Breast epithelium (tissue), 4 donors: ENCODE measurements at regions not wholly inside any gene's neighbourhood (a gene's known extent, or its start where the extent isn't known, plus 50 kb on each side); places are given as distances from the start of the nearest gene placed in this dataset.
A peak's percentile ranks its signal among the peaks of the same experiment; 100 is the strongest.

Experiments
- DNase-seq, 2 donors: peaks; one replicate each; pipeline ENCODE4 v3.0.0-alpha.2; 2019; ENCODE audit warnings: low spot score in 2 of 2
- H3K27ac ChIP-seq, 2 donors: fragments of 200-600 bp; sonication (generic) in 1 of 2; one replicate each; pipeline ENCODE4 v1.5.1; 2016 to 2019; ENCODE audit warnings: mild to moderate bottlenecking in 1 of 2
- H3K27me3 ChIP-seq, 2 donors: fragments of 200-600 bp; sonication (generic) in 1 of 2; one replicate each; pipeline versions ENCODE4 v1.5.1 to v1.6.0; 2017 to 2019; ENCODE audit warnings: control low read depth in 1 of 2, mild to moderate bottlenecking in 1 of 2
- H3K36me3 ChIP-seq: fragments of 200-600 bp; one replicate; pipeline ENCODE4 v1.5.1; 2019
- H3K4me1 ChIP-seq, 2 donors: fragments of 200-600 bp; sonication (generic); one replicate each; pipeline ENCODE4 v1.5.1; 2016 to 2019; ENCODE audit warnings: control low read depth in 1 of 2
- H3K4me3 ChIP-seq, 3 donors: fragments of 200-600 bp; sonication (generic); 1 replicate in 2 of 3; 2 replicates in 1 of 3; pipeline ENCODE4 v1.5.1; 2016 to 2019; ENCODE audit warnings: mild to moderate bottlenecking in 3 of 3, moderate library complexity in 2 of 3
- H3K9me3 ChIP-seq, 2 donors: fragments of 200-600 bp; sonication (generic) in 1 of 2; one replicate each; pipeline ENCODE4 v1.5.1; 2016 to 2019; ENCODE audit warnings: control low read depth in 1 of 2
- POLR2A ChIP-seq: fragments of 450-650 bp; IDR thresholded peaks from one replicate; pipeline ENCODE4 v1.6.1; 2016; ENCODE audit warnings: antibody characterized with exemption, mild to moderate bottlenecking, moderate library complexity
- POLR2AphosphoS5 ChIP-seq, 3 donors: sonication (generic); formaldehyde crosslinking; IDR thresholded peaks; one replicate each; pipeline ENCODE4 v1.6.1; 2017; ENCODE audit warnings: antibody characterized with exemption in 3 of 3
- intact Hi-C: fragments of 100-400 bp; cut with DNase I; formaldehyde crosslinking; loops from one replicate; pipeline ENCODE4 v1.15.1; 2023; ENCODE audit warnings: low total_unique reads
- TF ChIP-seq, protein P1 (sequence below), 3 donors: fragments of 450-650 bp; IDR thresholded peaks; one replicate each; pipeline ENCODE4 v1.5.1; 2016 to 2017; ENCODE audit warnings: antibody characterized with exemption in 3 of 3, mild to moderate bottlenecking in 3 of 3, moderate library complexity in 3 of 3

DNA sequence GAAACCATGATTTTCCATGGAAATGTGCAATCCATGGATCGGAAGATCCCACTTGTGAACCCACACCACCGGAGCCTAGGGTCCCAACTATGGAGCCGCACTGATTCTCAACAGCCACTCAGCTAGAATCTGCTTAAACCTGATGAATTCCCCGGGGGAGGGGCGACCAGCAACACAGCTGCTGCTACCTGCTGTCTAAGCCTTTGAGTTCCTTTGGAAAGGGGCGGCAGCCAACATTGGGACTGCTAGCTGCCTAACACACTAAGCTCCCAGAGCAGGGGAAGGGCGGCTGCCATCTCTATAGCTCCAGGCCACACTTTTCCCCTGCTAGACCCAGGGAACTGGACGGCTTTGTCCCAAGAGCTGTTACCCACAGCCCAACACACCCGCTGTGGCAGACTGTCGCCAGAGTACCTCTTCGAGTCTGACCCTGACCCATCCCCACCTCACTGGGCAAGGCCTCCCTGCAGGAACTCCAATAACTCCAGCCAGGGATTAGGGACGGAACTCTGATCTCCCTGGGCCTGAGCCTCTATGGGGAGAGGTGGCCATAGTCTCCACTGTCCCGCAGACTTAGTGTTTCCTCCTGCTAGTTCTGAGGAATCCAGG is 205.8 kb upstream of the SLC16A7 start:
- Histone ChIP-seq H3K9me3 (no peaks in the 10 kb centered on the region), H3K4me3 (no peak overlapping the region), H3K27ac (no peak overlapping the region), H3K4me1 (no peaks in the 10 kb centered on the region), H3K27me3 (no peaks in the 10 kb centered on the region), H3K36me3 (no peaks in the 10 kb centered on the region)
- TF ChIP-seq POLR2A (no peak), POLR2AphosphoS5 (IDR thresholded peaks at IDR 0.05) (no peak)
- TF ChIP-seq, protein P1, sequence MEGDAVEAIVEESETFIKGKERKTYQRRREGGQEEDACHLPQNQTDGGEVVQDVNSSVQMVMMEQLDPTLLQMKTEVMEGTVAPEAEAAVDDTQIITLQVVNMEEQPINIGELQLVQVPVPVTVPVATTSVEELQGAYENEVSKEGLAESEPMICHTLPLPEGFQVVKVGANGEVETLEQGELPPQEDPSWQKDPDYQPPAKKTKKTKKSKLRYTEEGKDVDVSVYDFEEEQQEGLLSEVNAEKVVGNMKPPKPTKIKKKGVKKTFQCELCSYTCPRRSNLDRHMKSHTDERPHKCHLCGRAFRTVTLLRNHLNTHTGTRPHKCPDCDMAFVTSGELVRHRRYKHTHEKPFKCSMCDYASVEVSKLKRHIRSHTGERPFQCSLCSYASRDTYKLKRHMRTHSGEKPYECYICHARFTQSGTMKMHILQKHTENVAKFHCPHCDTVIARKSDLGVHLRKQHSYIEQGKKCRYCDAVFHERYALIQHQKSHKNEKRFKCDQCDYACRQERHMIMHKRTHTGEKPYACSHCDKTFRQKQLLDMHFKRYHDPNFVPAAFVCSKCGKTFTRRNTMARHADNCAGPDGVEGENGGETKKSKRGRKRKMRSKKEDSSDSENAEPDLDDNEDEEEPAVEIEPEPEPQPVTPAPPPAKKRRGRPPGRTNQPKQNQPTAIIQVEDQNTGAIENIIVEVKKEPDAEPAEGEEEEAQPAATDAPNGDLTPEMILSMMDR (IDR thresholded peaks at IDR 0.05) = no peak
- intact Hi-C loops = no loop called here
- DNase-seq = no peak

DNA sequence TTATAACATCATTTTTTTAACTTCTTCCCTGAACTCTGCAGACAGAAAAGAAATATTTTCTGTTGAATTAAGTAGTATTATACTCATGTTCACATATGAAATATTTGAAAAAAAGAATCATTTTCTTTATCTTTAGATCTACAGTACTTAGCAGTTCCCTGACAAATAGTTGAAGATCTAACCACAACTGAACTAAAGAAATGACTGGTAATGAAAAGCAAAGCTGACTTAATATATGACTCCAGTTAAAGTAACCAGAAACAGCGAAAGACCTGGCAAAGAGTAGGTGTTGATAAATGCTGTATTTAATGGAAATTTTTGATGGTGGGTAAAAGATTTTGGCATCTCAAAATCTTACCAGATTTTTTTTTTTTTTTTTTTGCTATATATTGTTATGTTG is 207.1 kb upstream of the SLC16A7 start:
- Histone ChIP-seq H3K4me1 (no peaks in the 10 kb centered on the region), H3K9me3 (no peaks in the 10 kb centered on the region), H3K36me3 (no peaks in the 10 kb centered on the region), H3K4me3 (no peak overlapping the region), H3K27me3 (no peaks in the 10 kb centered on the region), H3K27ac (no peak overlapping the region)
- intact Hi-C loops = no loop called here
- DNase-seq = no peak
- TF ChIP-seq, protein P1 (IDR thresholded peaks at IDR 0.05) = no peak
- TF ChIP-seq POLR2AphosphoS5 (IDR thresholded peaks at IDR 0.05) (no peak), POLR2A (no peak)

DNA sequence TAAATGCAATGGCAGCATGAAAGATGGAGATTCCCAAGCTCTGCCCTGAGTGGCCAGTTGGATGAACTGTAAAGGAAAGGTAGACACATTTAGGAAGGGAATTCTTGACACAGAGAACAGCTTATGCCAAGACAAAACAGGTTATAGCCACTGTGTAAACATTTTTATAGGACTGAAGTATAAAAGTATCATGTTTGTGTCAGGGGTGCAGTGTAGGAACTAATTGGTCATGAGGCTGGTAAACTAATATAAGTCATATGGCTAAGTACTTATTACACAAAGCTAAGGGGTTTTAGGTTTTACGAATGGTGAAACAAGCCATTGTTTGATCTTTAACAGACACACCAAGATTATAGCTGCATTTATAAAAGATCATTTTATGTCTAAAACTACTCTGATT is 207.7 kb upstream of the SLC16A7 start:
- Histone ChIP-seq H3K4me1 (no peaks in the 10 kb centered on the region), H3K9me3 (no peaks in the 10 kb centered on the region), H3K4me3 (no peak overlapping the region), H3K36me3 (no peaks in the 10 kb centered on the region), H3K27me3 (no peaks in the 10 kb centered on the region), H3K27ac (no peak overlapping the region)
- no peak for DNase-seq
- TF ChIP-seq, protein P1 (IDR thresholded peaks at IDR 0.05) = no peak
- TF ChIP-seq POLR2AphosphoS5 (IDR thresholded peaks at IDR 0.05) = no peak
- no peak for TF ChIP-seq POLR2A
- intact Hi-C loops = no loop called here

DNA sequence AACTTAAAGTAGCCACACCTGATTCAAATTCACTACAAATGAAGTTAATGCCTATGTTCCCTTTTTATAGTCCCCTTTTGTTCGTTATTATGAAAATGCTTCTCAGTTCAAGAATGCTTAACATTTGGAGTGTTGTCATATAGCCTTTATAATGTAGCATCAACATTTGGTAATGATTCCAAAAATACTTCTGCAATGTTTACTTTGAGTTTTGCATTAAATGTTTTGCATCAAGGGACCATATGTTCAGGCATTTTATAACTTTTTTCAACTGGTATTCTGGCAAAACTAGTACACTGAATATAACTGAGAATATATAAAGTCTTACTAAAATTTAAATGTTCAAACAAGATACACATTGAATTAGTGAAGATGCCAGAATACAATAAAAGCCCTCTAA is 209.6 kb upstream of the SLC16A7 start:
- no peaks in the 10 kb centered on the region for H3K36me3 ChIP-seq
- intact Hi-C loops = no loop called here

DNA sequence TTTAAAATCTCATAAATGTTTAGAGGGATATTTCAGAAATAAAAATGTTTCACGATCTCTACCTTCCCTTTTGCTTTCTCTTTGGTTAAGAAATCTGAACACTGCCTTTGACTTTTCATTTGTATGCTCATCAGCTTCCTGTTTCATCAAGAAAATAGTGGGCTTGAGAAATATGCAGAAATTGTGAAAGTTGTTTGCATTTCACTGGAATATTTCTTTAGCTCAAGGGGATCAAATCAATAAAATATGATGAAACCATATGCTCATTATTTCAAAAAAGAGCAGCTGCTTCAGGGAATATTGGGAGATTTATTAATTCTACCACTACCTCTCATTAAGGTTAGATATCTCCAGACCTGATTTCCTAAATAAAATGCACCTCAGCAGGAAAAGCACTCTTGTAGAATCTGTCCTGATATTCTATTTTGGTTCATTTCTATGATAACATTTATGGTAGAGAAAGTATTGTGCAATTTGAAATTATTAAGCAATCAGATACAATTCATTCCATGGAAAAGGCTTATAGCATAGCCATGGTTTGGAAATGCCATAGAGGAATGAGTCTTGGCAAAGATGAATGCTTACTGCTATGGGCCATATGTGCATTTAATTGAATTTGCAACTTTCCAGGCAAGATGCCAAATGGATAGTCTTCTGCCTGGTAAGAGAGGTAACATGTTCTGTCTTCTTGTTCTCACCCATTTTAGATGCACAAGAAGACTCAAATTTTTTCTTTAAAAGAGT is 212.6 kb upstream of the SLC16A7 start:
- DNase-seq = no peak
- Histone ChIP-seq H3K4me1 (no peaks in the 10 kb centered on the region), H3K4me3 (peak overlapping the region in 1 of 3 donors; percentile 10), H3K36me3 (no peaks in the 10 kb centered on the region), H3K27ac (no peak overlapping the region), H3K27me3 (no peaks in the 10 kb centered on the region), H3K9me3 (no peaks in the 10 kb centered on the region)
- TF ChIP-seq POLR2AphosphoS5 (IDR thresholded peaks at IDR 0.05) (no peak), POLR2A (no peak)
- TF ChIP-seq, protein P1 (IDR thresholded peaks at IDR 0.05) = no peak
- intact Hi-C loops = no loop called here

More for the DNA sequence above, 209.6 kb upstream of the SLC16A7 start:
- H3K4me1 ChIP-seq = no peaks in the 10 kb centered on the region
- no peaks in the 10 kb centered on the region for H3K27me3 ChIP-seq
- no peaks in the 10 kb centered on the region for H3K9me3 ChIP-seq
- H3K4me3 ChIP-seq = no peak overlapping the region
- DNase-seq = no peak
- TF ChIP-seq POLR2AphosphoS5 (IDR thresholded peaks at IDR 0.05) = no peak
- TF ChIP-seq POLR2A = no peak
- TF ChIP-seq, protein P1 (IDR thresholded peaks at IDR 0.05) = no peak
- no peak overlapping the region for H3K27ac ChIP-seq
